ENCODE measurements at regions not wholly inside any gene's neighbourhood (a gene's known extent, or its start where the extent isn't known, plus 50 kb on each side); places are given as distances from the start of the nearest gene placed in this dataset.

GRCh38 chr1:213511173-213511572, 460.1 kb downstream of the RPS6KC1 start:
- TF ChIP-seq CTCF (IDR thresholded peaks at IDR 0.05): no peak
- no peak for TF ChIP-seq POLR2A (IDR thresholded peaks at IDR 0.05)
- TF ChIP-seq POLR2AphosphoS5 (IDR thresholded peaks at IDR 0.05; ENCODE audit: insufficient read depth in 1 of 2, low read depth in 1 of 2): no peak
